Esophagus muscularis mucosa (tissue), 4 donors: ENCODE measurements at regions not wholly inside any gene's neighbourhood (a gene's known extent, or its start where the extent isn't known, plus 50 kb on each side); places are given as distances from the start of the nearest gene placed in this dataset.

Experiments used
- EP300 ChIP-seq: sonication (generic); formaldehyde crosslinking; IDR thresholded peaks from one replicate; pipeline ENCODE4 v1.6.1; 2017; ENCODE audit warnings: antibody characterized with exemption
- POLR2A ChIP-seq: fragments of 450-650 bp; IDR thresholded peaks from one replicate; pipeline ENCODE4 v1.6.1; 2017; ENCODE audit warnings: antibody characterized with exemption, moderate library complexity, mild to moderate bottlenecking, low read depth
- TF ChIP-seq, protein P1 (sequence below), 3 experiments: fragments of 200-600 bp in 2 of 3; fragments of 450-650 bp in 1 of 3; sonication (generic) in 2 of 3; IDR thresholded peaks; one replicate each; pipeline ENCODE4 v1.5.1; 2017 to 2019; ENCODE audit warnings: antibody characterized with exemption in 3 of 3, mild to moderate bottlenecking in 2 of 3, moderate library complexity in 1 of 3

DNA sequence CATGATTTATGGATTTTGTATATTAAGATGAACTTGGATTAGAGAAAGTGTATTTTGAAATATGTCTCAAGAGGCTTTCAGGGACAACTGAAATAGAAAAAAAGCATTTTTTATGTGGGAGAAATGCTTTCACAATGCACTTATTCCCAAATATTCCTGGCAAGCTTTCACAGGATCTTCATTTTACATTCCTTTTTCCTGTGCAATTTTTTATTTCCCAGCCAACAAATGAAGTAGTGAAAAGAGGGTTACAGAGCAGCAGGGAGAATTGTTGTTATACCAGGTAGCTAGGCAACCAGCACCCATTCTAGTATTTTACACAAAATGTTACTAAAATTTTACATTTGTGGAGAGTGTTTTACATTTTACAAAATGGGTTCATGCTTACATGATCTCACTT lies 167.0 kb upstream of the RPRM start:
- TF ChIP-seq, protein P1, sequence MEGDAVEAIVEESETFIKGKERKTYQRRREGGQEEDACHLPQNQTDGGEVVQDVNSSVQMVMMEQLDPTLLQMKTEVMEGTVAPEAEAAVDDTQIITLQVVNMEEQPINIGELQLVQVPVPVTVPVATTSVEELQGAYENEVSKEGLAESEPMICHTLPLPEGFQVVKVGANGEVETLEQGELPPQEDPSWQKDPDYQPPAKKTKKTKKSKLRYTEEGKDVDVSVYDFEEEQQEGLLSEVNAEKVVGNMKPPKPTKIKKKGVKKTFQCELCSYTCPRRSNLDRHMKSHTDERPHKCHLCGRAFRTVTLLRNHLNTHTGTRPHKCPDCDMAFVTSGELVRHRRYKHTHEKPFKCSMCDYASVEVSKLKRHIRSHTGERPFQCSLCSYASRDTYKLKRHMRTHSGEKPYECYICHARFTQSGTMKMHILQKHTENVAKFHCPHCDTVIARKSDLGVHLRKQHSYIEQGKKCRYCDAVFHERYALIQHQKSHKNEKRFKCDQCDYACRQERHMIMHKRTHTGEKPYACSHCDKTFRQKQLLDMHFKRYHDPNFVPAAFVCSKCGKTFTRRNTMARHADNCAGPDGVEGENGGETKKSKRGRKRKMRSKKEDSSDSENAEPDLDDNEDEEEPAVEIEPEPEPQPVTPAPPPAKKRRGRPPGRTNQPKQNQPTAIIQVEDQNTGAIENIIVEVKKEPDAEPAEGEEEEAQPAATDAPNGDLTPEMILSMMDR (IDR thresholded peaks at IDR 0.05): no peak
- TF ChIP-seq POLR2A: no peak
- no peak for TF ChIP-seq EP300
